ENCODE measurements at regions not wholly inside any gene's neighbourhood (a gene's known extent, or its start where the extent isn't known, plus 50 kb on each side); places are given as distances from the start of the nearest gene placed in this dataset.

DNA sequence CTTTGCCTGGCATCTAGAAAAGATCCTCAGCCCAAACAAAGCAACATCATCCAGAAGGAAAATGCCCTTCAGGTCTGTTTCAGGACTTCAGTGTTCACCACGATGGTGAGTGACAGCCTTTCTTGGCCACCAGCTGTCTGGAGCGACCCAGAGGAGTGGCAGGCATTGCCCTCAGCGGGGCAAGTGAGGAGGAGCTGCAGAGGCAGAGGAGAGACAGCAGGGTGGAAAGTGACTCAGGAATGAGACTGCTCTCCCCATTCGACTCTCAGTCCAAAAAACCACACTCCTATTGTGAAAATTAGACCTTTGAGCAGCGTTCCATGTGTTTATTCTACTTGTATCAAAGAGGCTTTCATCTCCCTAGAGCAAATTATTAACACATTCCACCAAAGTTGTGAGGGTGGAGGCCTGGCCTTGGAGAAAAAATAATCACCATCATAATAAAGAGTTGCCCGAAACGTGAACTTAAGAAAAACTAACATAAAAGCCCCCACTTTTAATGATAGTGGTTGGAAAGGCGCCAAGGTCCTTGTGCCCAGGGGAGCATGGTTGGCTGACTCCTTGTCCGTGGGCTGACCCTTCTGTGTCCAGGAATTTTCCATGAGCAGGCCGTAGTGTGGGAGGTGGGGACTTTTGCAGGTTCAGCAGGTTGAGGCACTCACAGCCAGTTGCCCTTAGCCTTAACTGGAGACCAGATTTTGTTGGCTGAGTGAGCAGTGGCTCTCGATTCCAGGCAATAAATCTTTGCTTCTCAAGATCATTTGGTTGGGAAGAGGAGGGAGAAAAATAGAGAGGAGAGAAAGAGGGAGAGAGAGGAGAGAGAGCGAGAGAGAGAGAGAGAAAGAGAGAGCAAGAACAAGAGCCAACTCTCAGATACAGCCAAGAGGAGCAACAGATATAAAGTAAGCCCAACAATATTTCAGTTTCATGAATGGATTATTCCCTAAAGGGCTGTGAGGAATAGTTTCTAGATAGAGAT is 125.9 kb upstream of the ANKRD55 start:
- in situ Hi-C loops (cut with HindIII; ENCODE audit: low sequenced_read_pairs): no loop called here

DNA sequence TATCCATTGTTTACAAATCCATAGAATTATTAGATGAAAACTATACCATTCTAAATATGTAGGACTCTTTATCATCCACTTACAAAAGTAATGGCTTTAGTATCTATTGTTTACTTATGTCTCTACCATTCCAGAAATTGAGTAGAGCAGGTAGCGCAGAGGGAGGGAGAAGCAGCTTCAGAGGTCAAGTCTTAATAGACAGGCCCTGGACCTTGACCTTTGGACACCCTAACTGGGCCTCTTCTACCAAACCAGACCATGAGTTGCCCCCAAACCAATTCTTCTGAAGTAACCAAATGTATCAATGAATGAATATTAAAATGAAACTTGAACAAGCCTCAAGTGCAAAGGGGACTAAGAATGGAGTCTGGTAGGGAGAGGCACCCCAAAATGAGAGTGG is 124.9 kb upstream of the ANKRD55 start:
- in situ Hi-C loops (cut with HindIII; ENCODE audit: low sequenced_read_pairs): no loop called here

DNA sequence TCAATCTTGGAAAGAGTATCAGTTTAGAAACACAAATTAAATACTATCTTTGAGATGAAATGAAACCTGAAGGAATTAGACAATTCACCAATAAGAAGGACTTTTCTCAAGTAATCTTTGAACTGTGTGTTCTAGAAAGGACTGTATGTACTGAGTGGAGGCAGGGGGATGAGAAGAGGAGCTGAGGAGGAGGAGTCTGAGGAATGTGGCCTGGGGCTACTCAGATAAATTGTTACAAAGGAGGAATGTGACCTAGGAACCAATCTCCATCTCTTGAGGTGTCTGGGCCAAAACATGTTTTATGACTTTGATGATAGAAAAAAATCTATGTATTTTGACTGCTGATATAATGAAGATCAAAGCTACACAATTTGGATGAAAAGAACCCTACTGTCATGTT is 124.3 kb upstream of the ANKRD55 start:
- in situ Hi-C loops (cut with HindIII; ENCODE audit: low sequenced_read_pairs): no loop called here

DNA sequence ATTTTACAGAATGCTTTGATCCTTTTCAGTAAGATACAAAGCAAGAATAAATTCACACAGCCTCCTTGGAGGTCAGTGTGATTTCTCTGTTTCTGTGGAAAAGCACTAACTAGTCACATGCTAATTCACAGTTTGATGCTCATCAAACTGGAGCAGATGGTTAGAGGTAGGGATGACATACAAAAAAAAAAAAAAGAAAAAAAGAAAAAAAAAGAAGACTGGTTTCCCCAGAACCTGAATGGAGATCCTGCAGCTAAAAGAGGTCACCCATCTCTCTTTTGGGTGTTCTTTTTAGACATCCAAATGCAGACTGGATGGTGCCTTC is 123.7 kb upstream of the ANKRD55 start:
- in situ Hi-C loops (cut with HindIII; ENCODE audit: low sequenced_read_pairs): no loop called here

DNA sequence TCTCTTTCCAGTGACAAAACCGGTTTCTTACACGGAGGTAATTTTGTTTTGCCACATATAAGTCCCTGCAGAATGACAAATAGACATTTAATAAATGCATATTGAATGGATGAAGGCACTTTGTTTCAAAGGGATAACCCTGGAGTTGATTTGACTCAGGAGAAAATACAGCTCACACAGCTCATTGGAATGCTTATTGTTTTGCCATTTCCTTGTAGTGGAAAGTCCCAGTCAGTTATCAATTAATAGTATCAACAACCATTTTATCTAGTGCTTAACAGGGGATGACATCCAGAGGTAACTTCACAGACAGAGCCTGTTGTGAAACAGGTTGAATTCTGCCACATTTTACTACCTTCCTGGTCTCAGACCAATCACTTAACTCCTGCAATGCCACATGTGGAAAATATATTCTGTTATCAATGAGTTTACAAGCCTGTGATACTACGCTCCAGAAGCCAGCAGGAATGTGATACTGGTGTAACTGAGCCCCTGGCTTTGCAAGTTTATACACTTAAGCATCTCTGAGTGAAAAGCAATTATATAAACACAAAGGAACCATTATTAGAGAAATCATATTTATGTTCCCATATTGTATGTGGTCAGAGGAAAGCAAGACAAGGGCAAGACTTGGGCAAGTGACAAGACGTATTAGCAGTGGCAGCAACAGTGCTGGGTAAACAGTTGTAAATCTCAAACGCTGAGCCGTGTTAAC is 123.1 kb upstream of the ANKRD55 start:
- in situ Hi-C loops (cut with HindIII; ENCODE audit: low sequenced_read_pairs): no loop called here

DNA sequence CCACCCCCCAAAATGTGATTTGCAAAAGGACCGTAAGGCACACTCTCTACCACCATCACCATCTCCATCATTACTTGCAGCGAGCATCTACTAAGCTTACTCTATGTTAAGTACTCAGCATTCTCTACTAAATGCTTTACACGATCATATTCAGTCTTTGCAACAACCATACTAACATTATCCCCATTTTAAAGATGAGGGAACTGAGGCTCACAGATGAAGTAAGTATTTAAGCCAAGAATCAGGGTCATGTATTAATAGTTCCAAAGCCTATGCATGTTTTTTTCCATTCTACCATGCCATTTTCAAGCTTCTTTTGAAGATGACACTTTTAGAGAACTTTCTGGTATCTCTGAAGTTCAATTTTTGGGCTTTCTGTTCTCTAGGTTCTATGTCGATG is 121.7 kb upstream of the ANKRD55 start:
- in situ Hi-C loops (cut with HindIII; ENCODE audit: low sequenced_read_pairs): no loop called here

DNA sequence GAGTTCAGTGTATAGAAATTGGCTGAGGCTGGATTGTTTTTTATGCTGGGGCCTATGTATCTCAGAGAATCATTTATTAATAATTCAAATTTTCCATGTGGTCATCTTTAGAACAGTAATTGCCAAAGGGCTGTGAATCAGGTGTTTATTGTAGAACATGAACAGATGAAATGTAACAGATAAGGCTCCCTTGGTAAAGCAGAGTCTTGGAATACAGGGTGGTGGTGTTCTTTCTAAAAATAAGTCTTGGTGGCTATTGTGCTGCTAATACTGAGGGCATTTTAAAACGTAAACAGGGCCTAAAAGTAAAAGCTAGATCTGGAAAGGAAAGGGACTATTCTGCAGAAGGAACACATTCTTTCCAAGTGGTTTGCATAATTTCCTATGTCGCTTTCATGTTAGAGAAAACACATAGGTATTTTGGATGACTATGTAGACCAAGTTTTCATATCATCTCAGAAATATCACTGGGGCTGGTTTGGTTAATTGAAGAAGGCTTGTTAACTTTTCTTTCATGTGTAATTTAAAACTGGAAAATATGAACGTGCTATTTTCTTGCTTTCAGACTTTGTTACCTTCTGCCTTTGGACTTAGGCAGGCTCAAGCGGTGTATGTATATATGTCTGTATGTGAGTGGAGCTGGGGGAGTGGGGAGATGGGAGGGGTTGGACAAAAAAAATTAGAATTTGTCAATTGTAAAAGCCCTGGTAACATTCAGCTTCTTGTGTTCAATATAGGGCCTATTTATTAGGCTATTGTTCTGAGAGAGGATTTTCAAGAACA is 119.9 kb upstream of the ANKRD55 start:
- in situ Hi-C loops (cut with HindIII; ENCODE audit: low sequenced_read_pairs): no loop called here

DNA sequence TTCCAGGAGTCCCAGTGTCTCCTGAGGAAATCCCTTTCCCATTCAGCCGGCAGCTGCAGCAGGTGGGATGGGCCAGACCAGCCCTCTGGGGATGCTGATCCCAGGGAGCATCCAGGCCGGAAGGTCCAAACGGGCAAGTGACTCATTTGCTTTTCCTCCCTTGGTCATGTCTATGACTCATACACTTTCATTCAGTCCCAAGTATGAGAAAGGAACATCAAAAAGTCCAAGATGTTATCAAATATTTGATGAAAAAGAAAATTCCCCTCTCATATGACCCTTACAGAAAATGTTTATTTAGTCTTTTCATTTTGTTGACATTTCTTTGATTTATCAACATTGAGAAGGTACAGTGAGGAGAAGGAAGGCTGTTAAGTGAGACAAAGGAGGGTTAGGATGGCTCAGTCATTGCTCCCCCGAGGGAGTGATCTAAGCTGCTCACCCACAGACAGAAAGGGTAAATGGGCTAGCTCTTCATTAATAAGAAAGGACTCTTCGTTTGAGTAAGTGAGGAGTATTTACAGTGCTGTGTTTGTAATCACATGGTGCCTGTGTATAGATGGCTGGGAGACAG is 117.6 kb upstream of the ANKRD55 start:
- in situ Hi-C loops (cut with HindIII; ENCODE audit: low sequenced_read_pairs): no loop called here

DNA sequence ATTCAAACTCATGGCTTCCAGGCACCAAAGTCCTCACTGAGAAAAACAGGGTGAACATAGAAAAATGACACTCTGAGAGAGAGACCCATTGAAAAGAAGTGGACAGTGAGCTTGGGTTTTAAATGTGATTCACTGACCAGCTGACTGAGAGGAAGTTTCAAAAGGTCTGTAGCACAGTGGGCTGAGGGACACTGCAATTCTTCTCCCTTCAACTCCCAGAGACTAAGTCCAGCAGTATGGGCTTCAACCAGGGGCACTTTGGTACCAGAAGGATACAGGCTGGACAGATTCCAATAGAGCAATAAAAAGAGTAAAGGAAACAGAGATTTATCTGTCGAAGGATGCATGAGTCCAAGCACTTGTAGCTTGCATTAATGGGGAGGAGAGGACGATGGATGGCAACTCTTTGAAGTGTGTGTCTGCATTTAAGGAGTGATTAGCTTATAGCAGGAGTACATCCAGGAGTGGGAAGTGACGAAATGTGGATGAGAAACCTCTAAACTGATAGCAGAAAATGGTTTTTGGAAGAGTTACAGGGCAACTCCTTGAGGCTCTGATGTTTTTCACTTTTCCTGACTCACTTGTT is 117.0 kb upstream of the ANKRD55 start:
- in situ Hi-C loops (cut with HindIII; ENCODE audit: low sequenced_read_pairs): no loop called here

DNA sequence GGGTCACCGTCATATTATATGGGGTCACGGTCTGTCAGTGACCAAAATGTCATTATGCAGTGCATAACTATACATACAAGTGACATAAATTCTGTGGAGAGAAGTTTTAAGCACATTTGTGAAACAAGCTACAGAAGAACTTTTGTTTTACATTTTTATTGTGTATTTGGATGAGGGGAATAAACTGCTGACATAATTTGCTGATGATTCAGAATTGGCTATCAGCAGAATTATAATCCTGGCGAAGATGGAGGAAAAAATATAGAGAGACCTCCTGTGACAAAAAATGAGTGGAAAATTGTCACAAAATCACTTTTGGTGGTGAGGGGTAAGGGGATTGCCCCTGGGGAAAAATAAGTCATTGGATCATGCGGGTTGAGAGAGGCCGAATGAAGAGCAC is 116.3 kb upstream of the ANKRD55 start:
- in situ Hi-C loops (cut with HindIII; ENCODE audit: low sequenced_read_pairs): no loop called here

DNA sequence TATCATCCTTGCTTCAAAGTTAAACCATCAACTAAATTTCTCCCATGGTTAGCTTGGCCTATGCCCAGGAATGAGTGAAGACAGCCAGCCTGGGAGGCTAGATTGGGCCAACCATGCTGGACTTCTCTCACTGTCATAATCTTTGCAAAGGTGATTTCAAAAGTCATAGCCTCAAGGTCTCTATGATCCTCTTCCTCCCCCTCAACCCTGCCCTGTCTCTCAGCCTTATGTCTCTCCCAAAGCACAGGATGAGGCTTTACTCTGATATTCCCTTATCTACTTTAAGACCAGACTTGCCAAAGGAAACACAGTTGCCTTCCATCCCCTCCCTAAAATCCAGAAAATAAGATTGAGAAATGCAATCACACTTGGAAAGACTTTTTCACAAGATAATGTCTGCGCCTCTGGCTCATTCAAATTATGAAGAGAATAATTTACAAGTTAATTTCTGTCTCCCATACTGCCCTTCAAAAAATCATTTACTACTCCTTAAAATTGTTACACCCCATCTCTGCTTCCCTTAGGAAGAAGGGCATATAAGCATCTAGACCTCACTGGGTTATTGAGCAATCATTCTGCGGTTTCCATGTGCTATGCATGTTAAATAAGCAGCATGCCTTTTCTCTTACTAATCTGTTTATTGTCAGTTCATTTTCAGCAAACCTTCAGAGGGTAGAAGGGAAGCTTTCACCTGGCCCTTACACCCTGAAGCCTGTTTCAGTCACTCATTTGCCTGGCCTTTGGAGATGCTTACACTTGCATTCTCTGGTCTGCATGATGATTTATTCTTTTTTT is 113.8 kb upstream of the ANKRD55 start:
- in situ Hi-C loops (cut with HindIII; ENCODE audit: low sequenced_read_pairs): no loop called here

DNA sequence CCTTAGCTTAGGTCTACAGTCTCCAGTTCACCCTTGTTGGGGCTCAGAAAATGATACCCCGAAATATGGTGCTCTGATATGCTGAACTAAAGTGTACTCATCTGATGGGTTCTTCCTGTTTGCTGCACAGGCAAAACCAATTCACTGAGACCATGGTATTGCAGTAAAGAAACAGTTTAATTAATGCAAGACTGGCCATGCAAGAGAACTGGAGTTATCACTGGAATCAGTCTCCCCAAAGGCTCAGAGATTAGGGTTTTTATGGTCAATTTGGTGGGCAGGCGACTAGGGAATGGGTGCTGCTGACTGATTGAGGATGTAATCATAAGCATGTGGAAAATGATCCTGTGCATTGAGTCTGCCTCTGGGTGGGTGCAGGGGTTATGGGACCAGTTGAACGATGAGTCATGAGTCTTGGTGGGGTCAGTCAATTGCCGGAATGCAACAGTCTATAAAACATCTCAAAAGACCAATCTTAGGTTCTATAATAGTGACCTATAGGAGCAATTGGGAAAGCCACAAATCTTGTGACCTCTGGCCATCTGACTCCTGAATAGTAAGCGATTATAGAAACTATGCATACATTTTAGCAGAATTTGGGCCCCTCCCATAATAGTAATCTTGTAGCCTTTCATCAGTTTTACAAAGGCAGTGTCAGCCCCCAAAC is 113.0 kb upstream of the ANKRD55 start:
- in situ Hi-C loops (cut with HindIII; ENCODE audit: low sequenced_read_pairs): no loop called here

DNA sequence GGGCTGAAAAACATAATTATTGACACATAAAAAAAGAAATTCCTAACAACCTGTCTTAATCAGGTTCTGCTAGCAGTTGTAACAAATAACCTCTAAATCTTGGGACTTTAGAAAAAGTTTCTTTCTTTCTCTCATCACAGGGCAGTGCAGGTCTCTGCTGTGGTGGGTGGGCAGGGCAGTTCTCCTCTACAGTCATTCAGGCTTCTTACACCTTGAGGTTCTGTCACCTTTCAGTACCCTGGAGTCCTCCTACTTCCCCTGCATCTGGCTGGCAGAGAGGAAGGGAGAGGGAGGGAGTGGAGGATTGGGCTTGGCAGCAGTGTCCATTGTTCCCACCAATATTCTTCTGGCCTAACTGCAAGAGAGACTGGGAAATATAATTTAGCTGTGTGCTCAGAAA is 112.2 kb upstream of the ANKRD55 start:
- in situ Hi-C loops (cut with HindIII; ENCODE audit: low sequenced_read_pairs): no loop called here

DNA sequence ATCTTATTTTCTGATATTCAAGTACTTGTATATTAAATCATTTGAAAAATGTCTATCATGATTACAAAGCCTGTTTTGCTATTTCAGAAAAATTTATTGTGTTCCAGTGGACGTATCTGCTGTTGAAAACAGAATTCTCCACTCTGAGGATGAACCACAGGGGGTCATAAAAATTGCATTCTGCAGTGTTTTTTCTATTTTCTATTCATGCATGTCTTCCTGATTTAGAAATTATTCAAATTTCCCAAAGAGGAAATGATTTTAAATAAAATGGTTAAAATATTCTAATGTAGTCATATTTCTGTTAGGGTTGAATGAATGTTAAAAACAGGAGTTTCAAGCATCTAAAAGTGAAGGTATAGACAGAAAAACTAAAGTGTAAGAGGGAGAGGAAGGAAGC is 111.5 kb upstream of the ANKRD55 start:
- in situ Hi-C loops (cut with HindIII; ENCODE audit: low sequenced_read_pairs): no loop called here

DNA sequence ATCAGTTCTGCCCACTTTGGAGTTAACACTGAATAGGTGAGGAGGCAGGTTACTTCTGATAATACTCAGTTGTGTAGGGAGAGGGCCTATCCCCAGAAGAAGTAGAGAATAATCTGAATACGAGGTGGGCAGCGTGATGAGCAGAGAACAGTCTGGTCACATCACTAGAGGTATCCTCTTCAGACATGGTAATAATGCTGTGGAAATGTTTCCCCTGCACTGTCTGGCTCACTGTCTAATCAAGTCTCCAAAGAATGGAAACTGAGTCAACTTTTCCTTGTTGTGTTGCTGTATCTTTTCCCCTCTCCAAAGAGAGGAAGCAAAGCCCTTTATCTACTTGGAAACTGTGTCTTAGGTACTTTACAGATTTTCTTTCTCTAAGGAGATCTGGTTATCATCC is 110.9 kb upstream of the ANKRD55 start:
- in situ Hi-C loops (cut with HindIII; ENCODE audit: low sequenced_read_pairs): no loop called here

DNA sequence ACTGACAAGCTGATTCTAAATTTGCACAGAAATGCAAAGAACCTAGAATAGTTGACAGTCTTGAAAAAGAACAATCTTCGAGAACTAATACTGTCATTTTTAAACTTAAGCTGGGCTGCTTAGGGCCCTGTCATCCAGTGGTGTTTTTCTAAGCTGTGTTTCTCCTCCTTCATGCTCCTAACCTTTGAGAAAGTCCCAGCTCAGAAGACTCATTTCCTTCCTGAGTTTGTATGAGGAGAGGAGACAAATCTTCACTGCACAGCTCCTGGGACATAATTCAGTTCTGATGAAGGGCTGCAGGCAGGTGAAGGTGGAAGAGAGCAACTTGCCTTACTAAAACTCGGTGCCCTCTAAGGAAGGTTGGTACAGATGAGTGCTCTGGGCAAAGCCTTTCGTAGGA is 109.5 kb upstream of the ANKRD55 start:
- in situ Hi-C loops (cut with HindIII; ENCODE audit: low sequenced_read_pairs): no loop called here

DNA sequence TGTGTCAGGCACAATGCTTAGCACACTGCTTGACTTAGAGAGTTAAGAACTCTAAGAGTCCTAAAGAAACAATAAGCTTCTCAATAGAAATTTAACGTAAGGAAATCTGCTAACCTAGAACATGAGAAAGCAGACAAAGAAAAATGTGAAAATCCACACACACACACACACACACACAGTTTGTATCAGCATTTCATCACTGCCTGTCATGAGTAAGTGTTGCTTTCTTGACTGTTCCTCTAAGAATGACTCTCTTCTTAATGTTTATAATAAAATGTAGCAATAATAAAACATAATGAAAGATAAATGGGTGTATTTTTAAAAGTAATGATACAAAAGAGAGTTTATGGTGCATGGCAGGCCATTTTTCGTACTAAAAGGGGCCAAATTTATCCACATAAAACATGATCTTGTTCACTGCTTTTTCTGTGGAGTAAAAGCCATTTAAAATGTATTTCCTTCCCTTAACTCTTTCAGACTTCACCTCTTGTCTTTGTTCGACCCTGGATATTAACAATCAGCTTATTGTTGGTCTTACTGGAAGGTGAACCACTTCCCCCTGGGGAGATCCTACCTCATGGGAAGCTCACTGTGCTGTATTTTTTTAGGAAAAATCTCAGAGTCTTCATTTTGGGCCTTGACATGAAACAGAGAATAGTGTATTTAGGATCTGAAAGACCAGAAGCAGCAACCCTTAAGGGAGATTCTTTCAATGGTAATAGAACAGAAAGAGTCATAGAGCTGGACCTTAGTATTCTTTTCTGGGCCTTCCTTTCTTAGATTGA is 107.3 kb upstream of the ANKRD55 start:
- in situ Hi-C loops (cut with HindIII; ENCODE audit: low sequenced_read_pairs): no loop called here

DNA sequence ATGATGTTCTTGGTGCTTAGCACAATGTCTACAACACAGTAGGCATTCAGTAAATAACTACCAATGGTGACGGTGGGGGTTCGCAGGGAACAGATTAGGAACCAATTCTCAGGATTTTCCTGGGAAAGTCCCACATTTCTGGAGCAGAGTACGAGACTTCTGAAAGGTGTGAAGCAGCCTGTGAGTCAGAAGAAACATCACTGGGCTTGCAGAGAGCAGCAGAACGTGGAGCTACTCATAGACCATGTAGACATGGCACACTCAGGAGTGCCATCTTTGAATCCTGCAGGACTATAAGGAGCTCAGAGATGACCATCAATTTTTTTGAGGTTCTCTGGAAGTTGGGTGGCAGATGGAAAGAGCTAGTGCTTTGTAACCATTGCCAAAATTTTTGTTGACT is 106.6 kb upstream of the ANKRD55 start:
- in situ Hi-C loops (cut with HindIII; ENCODE audit: low sequenced_read_pairs): no loop called here
